ENCODE measurements at regions not wholly inside any gene's neighbourhood (a gene's known extent, or its start where the extent isn't known, plus 50 kb on each side); places are given as distances from the start of the nearest gene placed in this dataset.

GRCh38 chr6:2447318-2447920 lies 202.0 kb upstream of the GMDS start:
- Histone ChIP-seq H3K4me1 (no peaks in the 10 kb centered on the region), H3K27me3 (no peaks in the 10 kb centered on the region), H3K4me3 (no peak overlapping the region), H3K9me3 (no peaks in the 10 kb centered on the region), H3K36me3 (no peaks in the 10 kb centered on the region), H3K27ac (no peak overlapping the region)
- DNase-seq (no peak), ATAC-seq (no peak)
- TF ChIP-seq CTCF (IDR thresholded peaks at IDR 0.05): no peak
- intact Hi-C loops (cut with DNase I): no loop called here

- TF ChIP-seq CTCF (IDR thresholded peaks at IDR 0.05): no peak
- DNase-seq (no peak), ATAC-seq (no peak)
- H3K4me3 ChIP-seq: no peak overlapping the region
- no peak overlapping the region for H3K27ac ChIP-seq
- H3K9me3 ChIP-seq: no peaks in the 10 kb centered on the region
- no peaks in the 10 kb centered on the region for H3K36me3 ChIP-seq
- H3K4me1 ChIP-seq: no peaks in the 10 kb centered on the region
- H3K27me3 ChIP-seq: no peaks in the 10 kb centered on the region
- intact Hi-C loops (cut with DNase I): no loop called here
Observed at GRCh38 chr6:2441601-2442475, 196.4 kb upstream of the GMDS start.

GRCh38 chr6:2440516-2440915 lies 195.1 kb upstream of the GMDS start:
- Histone ChIP-seq H3K36me3 (no peaks in the 10 kb centered on the region), H3K27me3 (no peaks in the 10 kb centered on the region), H3K27ac (no peak overlapping the region), H3K4me1 (no peaks in the 10 kb centered on the region), H3K4me3 (no peak overlapping the region), H3K9me3 (no peaks in the 10 kb centered on the region)
- no peak for ATAC-seq
- no peak for TF ChIP-seq CTCF (IDR thresholded peaks at IDR 0.05)
- no peak for DNase-seq
- intact Hi-C loops (cut with DNase I): no loop called here

- DNase-seq (no peak), ATAC-seq (no peak)
- H3K36me3 ChIP-seq: no peaks in the 10 kb centered on the region
Observed at GRCh38 chr6:2439632-2440031, 194.2 kb upstream of the GMDS start.

GRCh38 chr6:2439082-2439481 lies 193.7 kb upstream of the GMDS start:
- no peak for TF ChIP-seq CTCF (IDR thresholded peaks at IDR 0.05)
- DNase-seq: no peak
- no peak for ATAC-seq
- Histone ChIP-seq H3K36me3 (no peaks in the 10 kb centered on the region), H3K4me3 (no peak overlapping the region), H3K27me3 (no peaks in the 10 kb centered on the region), H3K4me1 (no peaks in the 10 kb centered on the region), H3K27ac (no peak overlapping the region), H3K9me3 (no peaks in the 10 kb centered on the region)
- intact Hi-C loops (cut with DNase I): no loop called here

More at GRCh38 chr6:2439632-2440031, 194.2 kb upstream of the GMDS start:
- no peak overlapping the region for H3K27ac ChIP-seq
- H3K9me3 ChIP-seq: no peaks in the 10 kb centered on the region
- H3K27me3 ChIP-seq: no peaks in the 10 kb centered on the region
- TF ChIP-seq CTCF (IDR thresholded peaks at IDR 0.05): no peak
- H3K4me3 ChIP-seq: no peak overlapping the region
- no peaks in the 10 kb centered on the region for H3K4me1 ChIP-seq
- intact Hi-C loops (cut with DNase I): no loop called here
